Transverse colon (tissue), 4 donors: ENCODE measurements at regions not wholly inside any gene's neighbourhood (a gene's known extent, or its start where the extent isn't known, plus 50 kb on each side); places are given as distances from the start of the nearest gene placed in this dataset.

Experiments
- EP300 ChIP-seq: sonication (generic); formaldehyde crosslinking; IDR thresholded peaks from one replicate; pipeline ENCODE4 v1.6.1; 2017; ENCODE audit warnings: antibody characterized with exemption, low read depth
- POLR2A ChIP-seq: fragments of 450-650 bp; IDR thresholded peaks from one replicate; pipeline ENCODE4 v1.6.1; 2016; ENCODE audit warnings: antibody characterized with exemption, mild to moderate bottlenecking, moderate library complexity
- POLR2AphosphoS5 ChIP-seq, 3 donors: sonication (generic); formaldehyde crosslinking; IDR thresholded peaks; one replicate each; pipeline ENCODE4 v1.6.1; 2016; ENCODE audit warnings: antibody characterized with exemption in 3 of 3
- TF ChIP-seq, protein P1 (sequence below), 5 experiments: fragments of 200-600 bp in 3 of 5; fragments of 450-650 bp in 2 of 5; sonication (generic) in 3 of 5; IDR thresholded peaks; 1 replicate in 2 of 5; 2 replicates in 3 of 5; pipeline ENCODE4 v1.5.1; 2016 to 2017; ENCODE audit warnings: antibody characterized with exemption in 5 of 5, inconsistent platforms in 3 of 5, mild to moderate bottlenecking in 2 of 5, moderate library complexity in 1 of 5

DNA sequence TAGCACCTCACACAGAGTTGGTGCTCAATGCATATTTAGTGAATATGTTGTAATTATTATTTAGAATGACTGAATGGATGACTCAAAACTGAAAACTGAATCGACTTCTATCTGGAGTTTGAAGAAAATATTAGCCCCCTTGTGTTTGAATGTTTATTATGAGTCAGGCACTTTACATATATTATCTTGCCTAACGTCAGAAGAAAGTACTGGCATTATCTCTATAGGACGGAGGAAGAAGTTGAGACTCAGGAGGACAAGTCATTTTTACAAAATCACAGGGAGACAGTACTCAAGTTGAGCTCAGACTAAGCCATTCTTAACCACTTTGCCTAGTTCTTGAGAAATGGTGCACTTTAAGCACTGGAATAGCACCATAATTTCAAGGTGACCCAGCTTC, 684.0 kb downstream of the UTRN start:
- TF ChIP-seq, protein P1, sequence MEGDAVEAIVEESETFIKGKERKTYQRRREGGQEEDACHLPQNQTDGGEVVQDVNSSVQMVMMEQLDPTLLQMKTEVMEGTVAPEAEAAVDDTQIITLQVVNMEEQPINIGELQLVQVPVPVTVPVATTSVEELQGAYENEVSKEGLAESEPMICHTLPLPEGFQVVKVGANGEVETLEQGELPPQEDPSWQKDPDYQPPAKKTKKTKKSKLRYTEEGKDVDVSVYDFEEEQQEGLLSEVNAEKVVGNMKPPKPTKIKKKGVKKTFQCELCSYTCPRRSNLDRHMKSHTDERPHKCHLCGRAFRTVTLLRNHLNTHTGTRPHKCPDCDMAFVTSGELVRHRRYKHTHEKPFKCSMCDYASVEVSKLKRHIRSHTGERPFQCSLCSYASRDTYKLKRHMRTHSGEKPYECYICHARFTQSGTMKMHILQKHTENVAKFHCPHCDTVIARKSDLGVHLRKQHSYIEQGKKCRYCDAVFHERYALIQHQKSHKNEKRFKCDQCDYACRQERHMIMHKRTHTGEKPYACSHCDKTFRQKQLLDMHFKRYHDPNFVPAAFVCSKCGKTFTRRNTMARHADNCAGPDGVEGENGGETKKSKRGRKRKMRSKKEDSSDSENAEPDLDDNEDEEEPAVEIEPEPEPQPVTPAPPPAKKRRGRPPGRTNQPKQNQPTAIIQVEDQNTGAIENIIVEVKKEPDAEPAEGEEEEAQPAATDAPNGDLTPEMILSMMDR (IDR thresholded peaks at IDR 0.05): no peak
- TF ChIP-seq EP300 (no peak), POLR2A (no peak), POLR2AphosphoS5 (IDR thresholded peaks at IDR 0.05) (no peak)
